Natural killer cell (primary cell): ENCODE measurements at regions not wholly inside any gene's neighbourhood (a gene's known extent, or its start where the extent isn't known, plus 50 kb on each side); places are given as distances from the start of the nearest gene placed in this dataset.
"Not testable (repeated sequence)": the region's sequence is repeated elsewhere in the genome, so short reads cannot be mapped to it uniquely, and the experiment has no call there.

Experiments used
- ATAC-seq, 3 donors: fragments of 150-1000 bp in 2 of 3; fragments of 200-7000 bp in 1 of 3; cut with Tn5 transposase; 1 replicate in 1 of 3; 2 replicates in 2 of 3; pipeline ENCODE4 v1.10.0; 2021; ENCODE audit warnings: mild to moderate bottlenecking in 2 of 3, moderate library complexity in 2 of 3
- DNase-seq, 2 donors: peaks; one replicate each; pipeline versions ENCODE4 v3.0.0 to v3.0.0-alpha.2; 2013 to 2021; ENCODE audit warnings: mixed read lengths in 1 of 2
- H3K27ac ChIP-seq: one replicate; pipeline ENCODE4 v1.5.1; 2013; ENCODE audit warnings: mild to moderate bottlenecking, low read length
- H3K27me3 ChIP-seq: one replicate; pipeline ENCODE4 v1.6.1; 2013; ENCODE audit warnings: low read length; ENCODE audit not compliant: control insufficient read depth, insufficient read depth
- H3K36me3 ChIP-seq: one replicate; pipeline ENCODE4 v1.6.1; 2013; ENCODE audit warnings: low read length; ENCODE audit not compliant: control insufficient read depth, insufficient read depth
- H3K4me1 ChIP-seq: one replicate; pipeline ENCODE4 v1.6.1; 2013; ENCODE audit warnings: low read length; ENCODE audit not compliant: control insufficient read depth, insufficient read depth
- H3K4me3 ChIP-seq: one replicate; pipeline ENCODE4 v1.5.1; 2013; ENCODE audit warnings: low read length
- H3K9me3 ChIP-seq: one replicate; pipeline ENCODE4 v1.6.1; 2013; ENCODE audit warnings: low read length; ENCODE audit not compliant: control insufficient read depth, insufficient read depth
- H3K27ac Mint-ChIP-seq, 2 donors: one replicate each; pipeline ENCODE4 v1.8.0; 2022; ENCODE audit warnings: mild to moderate bottlenecking in 2 of 2, mixed read lengths in 2 of 2, moderate library complexity in 1 of 2
- H3K27me3 Mint-ChIP-seq, 2 donors: one replicate each; pipeline ENCODE4 v1.8.0; 2022; ENCODE audit warnings: low read depth in 2 of 2, mixed read lengths in 2 of 2
- H3K36me3 Mint-ChIP-seq: one replicate; pipeline ENCODE4 v1.8.0; 2022; ENCODE audit warnings: mixed read lengths
- H3K4me1 Mint-ChIP-seq, 2 donors: one replicate each; pipeline ENCODE4 v1.8.0; 2022; ENCODE audit warnings: mixed read lengths in 2 of 2
- H3K4me3 Mint-ChIP-seq: one replicate; pipeline ENCODE4 v1.8.0; 2022; ENCODE audit warnings: mild to moderate bottlenecking, moderate library complexity, mixed read lengths
- H3K9me3 Mint-ChIP-seq, 2 donors: one replicate each; pipeline ENCODE4 v1.8.0; 2022; ENCODE audit warnings: mixed read lengths in 2 of 2
- WGBS: methylation state at CpG from one replicate; pipeline ENCODE4 v1.1.7; 2013; ENCODE audit warnings: missing lambda C conversion rate; ENCODE audit not compliant: insufficient coverage; 5-methylcytosine and 5-hydroxymethylcytosine counted together
- intact Hi-C: fragments of 100-400 bp; cut with micrococcal nuclease; formaldehyde crosslinking; loops from one replicate; pipeline ENCODE4 v1.14.2; 2022
- TF ChIP-seq, protein P1 (sequence below): fragments of 200-600 bp; IDR thresholded peaks from one replicate; pipeline ENCODE4 v1.8.0; 2022; ENCODE audit warnings: antibody characterized with exemption

DNA sequence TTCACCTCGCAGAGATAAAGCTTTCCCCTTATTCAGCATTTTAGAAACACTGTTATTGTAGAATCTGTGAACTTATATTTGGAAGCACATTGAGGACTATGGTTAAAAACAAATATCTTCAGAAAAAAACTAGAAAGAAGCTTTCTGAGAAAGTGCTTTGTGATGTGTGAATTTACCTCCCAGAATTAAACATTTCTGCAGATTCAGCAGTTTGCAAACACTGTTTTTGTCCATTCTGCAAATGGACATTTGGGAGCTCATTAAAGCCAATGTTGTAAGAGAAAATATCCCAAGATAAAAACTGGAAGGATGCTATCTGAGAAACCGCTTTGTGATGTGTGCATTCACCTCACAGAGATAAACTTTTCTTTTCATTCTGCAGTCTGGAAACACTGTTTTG, 272.7 kb downstream of the OR4A5 start:
- ATAC-seq (no peak), DNase-seq (no peak)
- Mint-ChIP-seq H3K4me1 (no peaks in the 10 kb centered on the region), H3K27me3 (no peaks in the 10 kb centered on the region), H3K27ac (no peak overlapping the region), H3K9me3 (peaks cover 6% of the 10 kb centered on the region in 2 donors), H3K4me3 (no peak overlapping the region), H3K36me3 (peaks cover 18% of the 10 kb centered on the region)
- TF ChIP-seq, protein P1, sequence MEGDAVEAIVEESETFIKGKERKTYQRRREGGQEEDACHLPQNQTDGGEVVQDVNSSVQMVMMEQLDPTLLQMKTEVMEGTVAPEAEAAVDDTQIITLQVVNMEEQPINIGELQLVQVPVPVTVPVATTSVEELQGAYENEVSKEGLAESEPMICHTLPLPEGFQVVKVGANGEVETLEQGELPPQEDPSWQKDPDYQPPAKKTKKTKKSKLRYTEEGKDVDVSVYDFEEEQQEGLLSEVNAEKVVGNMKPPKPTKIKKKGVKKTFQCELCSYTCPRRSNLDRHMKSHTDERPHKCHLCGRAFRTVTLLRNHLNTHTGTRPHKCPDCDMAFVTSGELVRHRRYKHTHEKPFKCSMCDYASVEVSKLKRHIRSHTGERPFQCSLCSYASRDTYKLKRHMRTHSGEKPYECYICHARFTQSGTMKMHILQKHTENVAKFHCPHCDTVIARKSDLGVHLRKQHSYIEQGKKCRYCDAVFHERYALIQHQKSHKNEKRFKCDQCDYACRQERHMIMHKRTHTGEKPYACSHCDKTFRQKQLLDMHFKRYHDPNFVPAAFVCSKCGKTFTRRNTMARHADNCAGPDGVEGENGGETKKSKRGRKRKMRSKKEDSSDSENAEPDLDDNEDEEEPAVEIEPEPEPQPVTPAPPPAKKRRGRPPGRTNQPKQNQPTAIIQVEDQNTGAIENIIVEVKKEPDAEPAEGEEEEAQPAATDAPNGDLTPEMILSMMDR = no peak
- H3K9me3 ChIP-seq = no peaks in the 10 kb centered on the region
- no peaks in the 10 kb centered on the region for H3K4me1 ChIP-seq
- no peak overlapping the region for H3K27ac ChIP-seq
- WGBS = no CpG with 5 or more reads among the region's 2 CpGs
- intact Hi-C loops = no loop called here
- no peak overlapping the region for H3K4me3 ChIP-seq
- no peaks in the 10 kb centered on the region for H3K36me3 ChIP-seq
- H3K27me3 ChIP-seq = no peaks in the 10 kb centered on the region

DNA sequence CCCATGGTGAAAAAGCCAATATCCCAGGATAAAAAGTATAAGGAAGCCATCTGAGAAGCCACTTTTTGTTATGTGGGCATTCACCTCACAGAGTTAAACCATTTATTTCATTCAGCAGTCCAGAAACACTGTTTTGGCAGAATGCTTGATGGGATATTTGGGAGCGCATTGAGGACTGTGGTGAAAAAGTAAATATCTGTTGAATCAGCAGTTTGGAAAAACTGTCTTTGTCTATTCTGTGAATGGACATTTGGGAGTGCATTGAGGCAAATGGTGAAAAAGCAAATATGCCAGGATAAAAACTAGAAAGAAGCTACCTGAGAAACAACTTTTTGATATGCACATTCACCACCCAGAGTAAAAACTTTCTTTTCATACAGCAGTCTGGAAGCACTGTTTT, 276.2 kb upstream of the TRIM48 start:
- Mint-ChIP-seq H3K4me3 (no peak overlapping the region), H3K36me3 (peaks cover 28% of the 10 kb centered on the region), H3K27ac (no peak overlapping the region), H3K27me3 (no peaks in the 10 kb centered on the region), H3K9me3 (peaks cover 6 to 14% of the 10 kb centered on the region in 2 donors), H3K4me1 (no peaks in the 10 kb centered on the region)
- Histone ChIP-seq H3K27ac (no peak overlapping the region), H3K36me3 (no peaks in the 10 kb centered on the region), H3K9me3 (no peaks in the 10 kb centered on the region), H3K4me1 (no peaks in the 10 kb centered on the region), H3K27me3 (no peaks in the 10 kb centered on the region), H3K4me3 (no peak overlapping the region)
- no peak for DNase-seq
- TF ChIP-seq, protein P1 = no peak
- WGBS = 90% methylated on average over 1 of the region's 1 CpG
- intact Hi-C loops = no loop called here
- no peak for ATAC-seq

DNA sequence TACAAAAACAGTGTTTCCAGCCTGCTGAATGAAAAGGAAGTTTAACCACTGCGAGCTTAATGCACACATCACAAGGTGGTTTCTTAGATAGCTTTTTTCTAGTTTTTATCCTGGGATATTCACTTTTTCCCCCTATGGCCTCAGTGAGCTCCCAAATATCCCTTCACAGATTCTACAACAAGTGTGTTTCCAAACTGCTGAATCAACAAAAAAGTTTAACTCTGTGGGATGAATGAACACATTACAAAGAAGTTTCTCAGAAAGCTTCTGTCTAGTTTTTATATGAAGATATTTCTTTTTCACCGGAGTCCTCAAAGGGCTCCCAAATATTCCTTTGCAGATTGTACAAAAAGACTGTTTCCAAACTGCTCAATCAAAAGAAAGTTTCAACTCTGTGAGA, 233.1 kb upstream of the TRIM48 start:
- H3K4me1 ChIP-seq, H3K4me1 Mint-ChIP-seq, intact Hi-C loops, H3K27me3 ChIP-seq, H3K4me3 Mint-ChIP-seq, DNase-seq, H3K27ac ChIP-seq, H3K27ac Mint-ChIP-seq, H3K27me3 Mint-ChIP-seq, ATAC-seq, H3K9me3 ChIP-seq, H3K4me3 ChIP-seq, H3K36me3 ChIP-seq: not testable (repeated sequence)
- peaks cover 7 to 10% of the 10 kb centered on the region in 2 donors for H3K9me3 Mint-ChIP-seq
- 33% methylated on average over 1 of the region's 2 CpGs for WGBS
- H3K36me3 Mint-ChIP-seq = peaks cover 45% of the 10 kb centered on the region

DNA sequence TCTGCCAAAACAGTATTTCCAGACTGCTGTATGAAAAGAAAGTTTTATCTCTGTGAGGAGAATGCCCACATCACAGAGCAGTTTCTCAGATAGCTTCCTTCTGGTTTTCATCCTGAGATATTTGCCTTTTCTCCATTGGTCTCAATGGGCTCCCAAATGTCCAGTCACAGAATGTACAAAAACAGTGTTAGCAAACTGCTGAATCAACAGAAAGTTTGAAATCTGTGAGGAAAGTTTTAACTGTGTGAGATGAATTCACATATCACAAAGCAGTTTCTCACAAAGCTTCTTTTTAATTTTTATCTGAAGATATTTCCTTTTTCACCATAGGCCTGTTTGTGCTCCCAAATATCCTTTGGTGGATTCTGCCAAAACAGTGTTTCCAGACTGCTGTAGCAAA, 207.2 kb upstream of the TRIM48 start:
- Mint-ChIP-seq H3K36me3 (peaks cover 11% of the 10 kb centered on the region), H3K9me3 (peaks cover 0 to 7% of the 10 kb centered on the region in 2 donors), H3K27me3 (no peaks in the 10 kb centered on the region), H3K27ac (no peak overlapping the region), H3K4me3 (no peak overlapping the region), H3K4me1 (no peaks in the 10 kb centered on the region)
- Histone ChIP-seq H3K27ac (no peak overlapping the region), H3K4me1 (no peaks in the 10 kb centered on the region), H3K4me3 (no peak overlapping the region), H3K9me3 (peaks cover 7% of the 10 kb centered on the region), H3K27me3 (no peaks in the 10 kb centered on the region), H3K36me3 (no peaks in the 10 kb centered on the region)
- DNase-seq = no peak
- no peak for ATAC-seq
- intact Hi-C loops = no loop called here
- TF ChIP-seq, protein P1 = no peak

DNA sequence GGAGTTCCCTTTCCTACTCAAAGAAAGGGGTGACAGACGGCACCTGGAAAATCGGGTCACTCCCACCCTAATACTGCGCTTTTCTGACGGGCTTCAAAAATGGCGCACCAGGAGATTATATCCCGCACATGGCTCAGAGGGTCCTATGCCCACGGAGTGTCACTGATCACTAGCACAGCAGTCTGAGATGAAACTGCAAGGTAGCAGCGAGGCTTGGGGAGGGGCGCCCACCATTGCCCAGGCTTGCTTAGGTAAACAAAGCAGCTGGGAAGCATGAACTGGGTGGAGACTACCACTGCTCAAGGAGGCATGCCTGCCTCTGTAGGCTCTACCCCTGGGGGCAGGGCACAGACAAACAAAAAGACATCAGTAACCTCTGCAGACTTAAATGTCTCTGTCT, 177.4 kb upstream of the TRIM48 start:
- H3K27me3 ChIP-seq, H3K36me3 ChIP-seq, H3K4me3 ChIP-seq, H3K4me3 Mint-ChIP-seq, H3K9me3 ChIP-seq, DNase-seq, H3K4me1 ChIP-seq, intact Hi-C loops, H3K27ac ChIP-seq, H3K4me1 Mint-ChIP-seq, ATAC-seq, H3K27me3 Mint-ChIP-seq, H3K27ac Mint-ChIP-seq: not testable (repeated sequence)
- Mint-ChIP-seq H3K9me3 (peaks cover 13 to 22% of the 10 kb centered on the region in 2 donors), H3K36me3 (peaks cover 65% of the 10 kb centered on the region)
- WGBS = 80% methylated on average over 9 of the region's 9 CpGs
